HG02759 (cell line): ENCODE measurements at regions not wholly inside any gene's neighbourhood (a gene's known extent, or its start where the extent isn't known, plus 50 kb on each side); places are given as distances from the start of the nearest gene placed in this dataset.

Experiments
- ATAC-seq: cut with Tn5 transposase; IDR thresholded peaks from one replicate; pipeline ENCODE4 v1.9.1; 2021; ENCODE audit warnings: mild to moderate bottlenecking, moderate library complexity; ENCODE audit not compliant: unreplicated experiment

GRCh38 chr5:54370982-54371381 is 60.6 kb upstream of the ARL15 start:
- no peak for ATAC-seq

- no peak for ATAC-seq
Measured at GRCh38 chr5:54367844-54368243, 57.5 kb upstream of the ARL15 start.

- no peak for ATAC-seq
Measured at GRCh38 chr5:54366707-54367106, 56.3 kb upstream of the ARL15 start.

- no peak for ATAC-seq
Measured at GRCh38 chr5:54363669-54364068, 53.3 kb upstream of the ARL15 start.

GRCh38 chr5:54362992-54363625 is 52.7 kb upstream of the ARL15 start:
- ATAC-seq: no peak

GRCh38 chr5:54362434-54362833 is 52.1 kb upstream of the ARL15 start:
- no peak for ATAC-seq

GRCh38 chr5:54361691-54362411 is 51.5 kb upstream of the ARL15 start:
- no peak for ATAC-seq

GRCh38 chr5:54360925-54361662 is 50.7 kb upstream of the ARL15 start:
- ATAC-seq: no peak
